PC-3 (cell line): ENCODE measurements at regions not wholly inside any gene's neighbourhood (a gene's known extent, or its start where the extent isn't known, plus 50 kb on each side); places are given as distances from the start of the nearest gene placed in this dataset.

Experiments
- CTCF ChIP-seq: fragments of 300-600 bp; sonication (generic); conservative IDR thresholded peaks from 2 replicates; pipeline ENCODE4 v1.5.1; 2017; ENCODE audit warnings: antibody characterized with exemption, low read depth, mild to moderate bottlenecking, low read length
- EZH2phosphoT487 ChIP-seq: fragments of 300-600 bp; sonication (generic); IDR thresholded peaks from 2 replicates; pipeline ENCODE4 v1.6.1; 2018; ENCODE audit warnings: mild to moderate bottlenecking, antibody characterized with exemption, low read length, borderline replicate concordance

GRCh38 chr10:36345807-36346206 lies 703.7 kb upstream of the FZD8 start:
- TF ChIP-seq CTCF (no peak), EZH2phosphoT487 (no peak)
